NCI-H1930 (cell line): ENCODE measurements at regions not wholly inside any gene's neighbourhood (a gene's known extent, or its start where the extent isn't known, plus 50 kb on each side); places are given as distances from the start of the nearest gene placed in this dataset.

Experiments
- DNase-seq, 2 experiments: peaks; one replicate each; lab custom pipeline; 2025; lab: John Stamatoyannopoulos, UW

DNA sequence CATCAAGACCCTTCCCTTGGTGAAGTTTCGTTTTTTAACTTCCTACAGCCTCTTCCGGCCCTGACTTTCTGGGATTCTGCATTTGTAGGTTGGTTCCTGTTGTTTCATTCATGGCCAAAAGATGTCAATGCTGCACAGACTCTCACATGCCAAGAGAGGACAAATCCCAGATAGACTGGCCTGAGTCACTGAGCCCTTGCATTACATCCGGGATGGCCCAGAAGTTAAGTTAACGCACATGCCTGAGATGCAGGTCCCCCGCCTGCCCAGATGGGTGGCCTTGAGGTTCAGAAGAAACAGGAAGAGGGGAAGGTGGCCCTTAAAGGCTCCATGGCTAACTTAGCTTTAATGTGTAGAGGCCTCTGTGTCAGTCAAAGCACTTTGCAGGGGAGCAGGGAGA lies 51.6 kb upstream of the SRGAP3 start:
- DNase-seq, result no peak

DNA sequence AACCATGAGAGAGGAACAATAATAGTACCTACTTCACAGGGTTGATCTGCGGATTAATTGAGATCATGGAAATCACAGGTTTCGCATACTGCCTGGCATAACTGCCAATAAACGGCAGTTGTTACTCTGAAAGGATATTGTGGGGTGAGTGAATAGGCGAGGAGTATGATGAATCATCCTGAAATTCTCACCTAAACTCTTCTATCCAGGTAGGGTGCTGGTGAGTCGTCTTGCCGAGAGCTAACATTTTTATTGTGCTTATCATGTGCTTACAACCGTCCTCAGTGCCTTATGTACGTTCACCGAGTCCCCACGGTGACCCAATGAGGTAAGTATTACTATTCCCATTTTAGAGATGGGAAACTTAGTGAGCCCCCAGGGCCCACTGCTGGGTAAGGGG lies 52.4 kb upstream of the SRGAP3 start:
- no peak for DNase-seq

DNA sequence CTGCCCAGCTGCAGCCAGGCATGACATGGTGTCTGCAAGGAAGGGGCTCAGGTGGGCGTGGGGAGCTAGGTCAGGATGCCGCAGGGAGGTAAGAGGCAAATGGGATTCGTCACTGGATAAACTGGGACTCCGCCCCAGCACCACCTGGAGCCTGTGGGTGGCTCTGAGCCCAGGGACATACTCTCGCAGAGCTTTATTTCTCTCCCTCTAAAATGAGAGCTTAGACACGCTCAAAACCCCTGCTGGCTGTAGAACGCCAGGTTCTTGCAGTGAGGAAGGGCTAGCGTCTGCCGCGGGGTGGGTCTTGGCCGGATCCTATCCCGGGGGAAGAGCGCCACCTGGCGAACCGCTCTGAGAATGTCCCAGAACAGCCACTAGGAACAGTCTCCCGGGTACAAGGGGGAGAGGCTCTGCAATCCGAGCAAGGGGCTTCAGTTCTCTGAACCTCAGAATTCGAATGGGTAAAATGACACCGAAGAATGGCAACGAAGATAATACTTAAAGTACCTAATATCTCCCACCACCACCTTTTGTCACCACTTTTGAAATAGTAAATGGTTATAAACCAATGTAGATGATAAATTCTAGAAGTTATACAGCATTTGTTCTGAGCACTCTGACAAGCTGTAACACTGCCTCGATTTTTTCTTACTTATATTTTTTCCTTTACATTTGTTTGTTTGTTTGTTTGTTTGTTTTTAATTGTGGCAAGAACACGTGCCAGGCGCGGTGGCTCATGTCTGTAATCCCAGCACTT lies 53.2 kb upstream of the SRGAP3 start:
- DNase-seq, result peak; percentile 63 to 64

DNA sequence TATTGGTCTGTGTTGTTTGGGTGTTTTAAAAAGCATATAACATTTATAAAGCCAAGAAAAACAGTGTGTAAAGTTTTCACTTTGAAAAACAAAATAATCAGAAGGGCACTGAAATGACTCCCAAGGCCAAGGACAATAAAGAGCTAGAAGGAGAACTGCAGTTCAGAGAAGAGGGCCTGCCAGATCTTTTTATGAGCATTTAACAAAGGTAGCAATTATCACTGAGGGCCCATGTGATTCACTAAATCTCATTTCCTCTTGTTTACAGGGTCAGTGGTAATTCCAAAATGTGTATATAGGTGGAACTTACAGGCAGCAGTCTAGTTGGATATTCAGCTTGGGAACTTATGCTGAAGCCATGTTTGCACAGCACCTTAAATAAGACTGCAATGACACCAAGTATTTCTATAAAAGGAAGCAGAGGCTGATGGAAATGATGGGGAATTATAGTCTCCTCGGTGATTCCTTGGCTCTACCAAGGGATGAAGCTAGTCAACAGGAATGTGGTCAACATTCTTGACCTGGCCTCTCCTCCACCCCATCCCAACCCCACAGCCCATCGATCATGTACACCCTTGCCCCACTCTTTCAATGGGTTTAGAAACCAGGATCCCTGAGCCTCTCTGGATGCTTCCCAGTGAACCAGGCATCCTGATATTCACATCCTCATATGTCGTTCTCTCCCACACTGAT lies 54.4 kb upstream of the THUMPD3 start:
- DNase-seq, result no peak

DNA sequence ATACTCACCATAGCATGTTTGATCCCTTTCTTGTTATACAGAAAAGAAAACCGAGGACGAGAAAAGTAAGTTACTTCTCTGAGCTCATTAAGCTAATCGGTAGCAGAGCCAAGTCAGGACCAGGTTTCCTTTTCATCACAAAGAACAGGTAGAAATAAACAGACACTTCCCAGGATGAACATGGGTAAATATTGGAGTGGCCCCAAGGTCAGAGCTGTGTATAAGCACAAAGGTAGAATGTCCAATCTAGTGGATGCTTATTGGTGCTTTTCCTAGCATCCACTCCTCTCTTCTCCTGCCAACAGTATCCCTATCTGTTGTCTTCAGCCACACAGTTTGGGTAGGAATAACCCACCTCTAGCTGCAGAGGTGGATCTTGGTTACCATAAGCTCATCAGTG lies 52.8 kb upstream of the THUMPD3 start:
- no peak for DNase-seq

DNA sequence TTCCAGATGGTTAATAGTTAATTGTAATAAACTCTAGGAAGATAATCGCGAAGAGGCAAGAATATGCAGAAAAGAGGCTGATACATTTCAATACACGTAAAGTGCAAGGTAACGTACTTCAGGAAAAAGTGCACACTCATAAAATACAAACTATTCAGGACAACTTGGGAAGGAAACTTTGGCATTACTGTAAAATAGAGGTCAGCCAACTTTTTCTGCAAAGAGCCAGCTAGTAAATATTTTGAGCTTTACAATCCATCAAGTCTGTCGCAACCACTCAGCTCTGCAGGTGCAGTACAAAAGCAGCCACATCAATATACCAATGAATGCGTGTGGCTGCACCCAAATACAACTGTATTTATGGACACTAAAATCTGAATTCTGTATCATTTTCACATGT lies 51.6 kb upstream of the THUMPD3 start:
- DNase-seq, result no peak
